Activated naive CD4-positive, alpha-beta T cell treated with anti-CD3 and anti-CD28 coated beads, Interleukin-2, amount 10 ng/mL, durations not matched to agents 7 days and 5 days (primary cell): ENCODE measurements at regions not wholly inside any gene's neighbourhood (a gene's known extent, or its start where the extent isn't known, plus 50 kb on each side); places are given as distances from the start of the nearest gene placed in this dataset.

Experiments used
- CTCF ChIA-PET: fragments of 350-600 bp; sonication (Branson Sonifier 250); formaldehyde crosslinking; loops from one replicate; lab custom pipeline; 2021; ENCODE audit warnings: antibody characterized with exemption; lab: Charles Lee
- DNase-seq: peaks from one replicate; pipeline ENCODE4 v3.0.0-alpha.2; 2020
- H3K27ac Mint-ChIP-seq: one replicate; pipeline ENCODE4 v1.8.0; 2021; ENCODE audit warnings: mild to moderate bottlenecking, moderate library complexity, mixed read lengths
- H3K27me3 Mint-ChIP-seq: one replicate; pipeline ENCODE4 v1.8.0; 2021; ENCODE audit warnings: mild to moderate bottlenecking, mixed read lengths
- H3K36me3 Mint-ChIP-seq: one replicate; pipeline ENCODE4 v1.8.0; 2021; ENCODE audit warnings: mixed read lengths
- H3K4me1 Mint-ChIP-seq: one replicate; pipeline ENCODE4 v1.8.0; 2021; ENCODE audit warnings: mixed read lengths
- H3K4me3 Mint-ChIP-seq: one replicate; pipeline ENCODE4 v1.8.0; 2021; ENCODE audit warnings: mild to moderate bottlenecking, moderate library complexity, mixed read lengths
- H3K9me3 Mint-ChIP-seq: one replicate; pipeline ENCODE4 v1.8.0; 2021; ENCODE audit warnings: mixed read lengths

GRCh38 chr13:104980586-104980985 is 1554.9 kb downstream of the EFNB2 start:
- H3K36me3 Mint-ChIP-seq: no peaks in the 10 kb centered on the region
- CTCF ChIA-PET: no interaction called here
- peaks cover 27% of the 10 kb centered on the region for H3K4me1 Mint-ChIP-seq

DNA sequence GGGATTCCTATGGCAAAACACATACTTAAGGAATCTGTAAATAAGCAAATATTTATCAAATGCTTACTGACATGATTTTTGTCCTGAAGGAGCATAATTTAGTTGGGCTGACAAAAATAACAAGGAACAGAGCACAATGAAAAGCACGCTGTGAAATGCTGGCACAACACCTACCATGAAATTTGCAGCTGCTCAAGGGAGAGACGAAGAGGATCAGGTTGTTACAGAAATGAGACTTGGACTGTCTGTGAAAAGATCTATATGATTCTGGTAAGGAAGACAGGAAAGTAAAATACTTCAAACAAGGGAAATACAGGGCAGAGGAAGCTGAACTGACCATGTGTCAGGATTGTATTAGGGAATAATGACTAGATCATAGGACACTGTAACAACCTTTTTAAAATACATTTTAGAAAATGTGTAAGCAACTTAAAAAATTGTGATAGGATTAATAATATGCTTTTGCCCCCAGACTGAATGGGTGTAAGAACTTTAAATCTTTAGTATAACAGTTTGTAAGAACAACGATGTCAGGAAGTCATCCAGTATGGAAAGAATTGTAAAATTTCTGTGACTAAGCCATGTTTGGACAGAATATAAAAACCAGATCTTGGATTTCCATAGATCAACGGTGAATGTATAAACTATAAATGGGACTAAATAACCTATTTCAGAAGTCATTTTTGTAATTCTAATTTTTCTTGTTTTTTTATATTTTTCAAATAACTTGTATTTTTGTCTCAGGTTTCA is 1556.0 kb downstream of the EFNB2 start:
- Mint-ChIP-seq H3K9me3 (no peaks in the 10 kb centered on the region), H3K27ac (no peak overlapping the region), H3K36me3 (no peaks in the 10 kb centered on the region), H3K4me1 (peaks cover 19% of the 10 kb centered on the region), H3K4me3 (no peak overlapping the region), H3K27me3 (no peaks in the 10 kb centered on the region)
- no peak for DNase-seq
- CTCF ChIA-PET: no interaction called here

More at GRCh38 chr13:104980586-104980985, 1554.9 kb downstream of the EFNB2 start:
- Mint-ChIP-seq H3K27ac (no peak overlapping the region), H3K27me3 (no peaks in the 10 kb centered on the region), H3K4me3 (no peak overlapping the region), H3K9me3 (no peaks in the 10 kb centered on the region)
- no peak for DNase-seq

DNA sequence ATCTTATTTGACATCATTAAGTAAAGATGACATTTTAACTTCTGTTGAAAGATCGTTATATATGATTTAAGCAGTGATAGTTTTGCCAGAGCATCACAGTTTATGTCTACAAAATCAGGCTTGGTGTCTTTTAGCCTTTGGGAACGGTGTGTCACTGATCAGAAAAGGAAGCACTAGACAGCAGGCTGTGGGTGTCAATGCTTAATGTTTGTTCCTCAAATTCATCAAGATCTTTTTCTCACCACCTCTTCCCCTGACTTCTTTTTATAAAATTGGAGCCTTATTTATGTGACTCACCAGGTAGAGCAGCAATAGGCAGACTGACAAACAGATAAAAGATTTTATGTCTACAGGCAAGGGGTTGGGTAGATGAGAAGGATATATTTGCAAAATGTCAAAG is 1558.5 kb downstream of the EFNB2 start:
- Mint-ChIP-seq H3K4me3 (no peak overlapping the region), H3K27ac (no peak overlapping the region), H3K36me3 (no peaks in the 10 kb centered on the region), H3K27me3 (no peaks in the 10 kb centered on the region), H3K4me1 (peaks cover 9% of the 10 kb centered on the region), H3K9me3 (no peaks in the 10 kb centered on the region)
- CTCF ChIA-PET: no interaction called here
- no peak for DNase-seq

DNA sequence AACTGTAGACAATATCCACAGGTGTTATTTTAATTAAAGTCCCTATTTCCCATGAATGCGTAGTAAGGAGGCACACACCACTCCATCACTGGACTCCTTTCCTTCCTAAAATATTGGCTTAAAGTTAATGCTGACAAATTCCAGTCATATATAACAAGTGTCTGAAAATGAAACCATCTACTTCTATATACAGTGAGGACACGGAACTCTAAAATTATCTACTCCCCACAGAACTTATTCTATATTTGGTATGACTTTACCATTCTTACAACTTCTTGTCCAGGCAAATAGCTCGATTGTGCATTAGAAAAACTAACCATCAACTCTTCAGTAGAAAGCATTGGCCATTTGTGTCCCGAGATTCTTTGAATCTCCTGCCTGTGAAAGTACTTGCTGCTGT is 1560.2 kb downstream of the EFNB2 start:
- H3K27me3 Mint-ChIP-seq: no peaks in the 10 kb centered on the region
- no peaks in the 10 kb centered on the region for H3K9me3 Mint-ChIP-seq
- H3K36me3 Mint-ChIP-seq: no peaks in the 10 kb centered on the region
- CTCF ChIA-PET: no interaction called here
- no peak overlapping the region for H3K27ac Mint-ChIP-seq
- H3K4me1 Mint-ChIP-seq: peaks cover 9% of the 10 kb centered on the region
- no peak overlapping the region for H3K4me3 Mint-ChIP-seq
- DNase-seq: no peak

GRCh38 chr13:104968876-104969275 is 1566.6 kb downstream of the EFNB2 start:
- no peak for DNase-seq
- H3K4me1 Mint-ChIP-seq: no peaks in the 10 kb centered on the region
- H3K4me3 Mint-ChIP-seq: no peak overlapping the region
- no peaks in the 10 kb centered on the region for H3K36me3 Mint-ChIP-seq
- CTCF ChIA-PET: no interaction called here
- H3K27ac Mint-ChIP-seq: no peak overlapping the region
- H3K27me3 Mint-ChIP-seq: no peaks in the 10 kb centered on the region
- no peaks in the 10 kb centered on the region for H3K9me3 Mint-ChIP-seq

GRCh38 chr13:104967836-104968630 is 1567.4 kb downstream of the EFNB2 start:
- no peaks in the 10 kb centered on the region for H3K27me3 Mint-ChIP-seq
- no peaks in the 10 kb centered on the region for H3K9me3 Mint-ChIP-seq
- no peak for DNase-seq
- H3K4me3 Mint-ChIP-seq: no peak overlapping the region
- no peaks in the 10 kb centered on the region for H3K4me1 Mint-ChIP-seq
- no peak overlapping the region for H3K27ac Mint-ChIP-seq
- no peaks in the 10 kb centered on the region for H3K36me3 Mint-ChIP-seq
- CTCF ChIA-PET: no interaction called here

DNA sequence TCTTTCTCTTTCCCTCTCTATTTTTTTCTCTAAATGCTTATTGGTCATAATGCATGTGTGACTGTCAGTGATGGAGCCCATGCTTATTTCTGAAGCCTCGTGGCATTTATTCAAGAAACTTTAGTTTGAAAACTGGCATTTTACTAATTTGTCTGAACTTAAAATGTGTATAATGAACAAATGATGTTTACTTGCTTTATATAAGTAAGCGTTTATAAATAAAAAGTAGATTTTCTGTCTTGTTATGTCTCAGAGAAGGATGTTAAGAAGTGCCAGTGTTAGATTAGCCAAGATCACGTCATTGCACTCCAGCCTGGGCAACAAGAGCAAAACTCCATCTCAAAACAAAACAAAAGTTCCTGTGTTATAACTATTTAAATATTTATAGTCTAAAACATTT is 1568.1 kb downstream of the EFNB2 start:
- Mint-ChIP-seq H3K9me3 (no peaks in the 10 kb centered on the region), H3K27ac (no peak overlapping the region), H3K27me3 (no peaks in the 10 kb centered on the region), H3K36me3 (no peaks in the 10 kb centered on the region), H3K4me3 (no peak overlapping the region), H3K4me1 (no peaks in the 10 kb centered on the region)
- CTCF ChIA-PET: no interaction called here
- no peak for DNase-seq

GRCh38 chr13:104962411-104962810 is 1573.1 kb downstream of the EFNB2 start:
- Mint-ChIP-seq H3K9me3 (peaks cover 2% of the 10 kb centered on the region), H3K4me3 (no peak overlapping the region), H3K4me1 (no peaks in the 10 kb centered on the region), H3K27ac (no peak overlapping the region), H3K27me3 (no peaks in the 10 kb centered on the region), H3K36me3 (no peaks in the 10 kb centered on the region)
- no peak for DNase-seq
- CTCF ChIA-PET: no interaction called here

- no peak for DNase-seq
- CTCF ChIA-PET: no interaction called here
- Mint-ChIP-seq H3K4me1 (no peaks in the 10 kb centered on the region), H3K36me3 (no peaks in the 10 kb centered on the region), H3K27me3 (no peaks in the 10 kb centered on the region), H3K27ac (no peak overlapping the region), H3K4me3 (no peak overlapping the region), H3K9me3 (peaks cover 2% of the 10 kb centered on the region)
These were observed 1574.2 kb downstream of the EFNB2 start for GRCh38 chr13:104961246-104961645.

DNA sequence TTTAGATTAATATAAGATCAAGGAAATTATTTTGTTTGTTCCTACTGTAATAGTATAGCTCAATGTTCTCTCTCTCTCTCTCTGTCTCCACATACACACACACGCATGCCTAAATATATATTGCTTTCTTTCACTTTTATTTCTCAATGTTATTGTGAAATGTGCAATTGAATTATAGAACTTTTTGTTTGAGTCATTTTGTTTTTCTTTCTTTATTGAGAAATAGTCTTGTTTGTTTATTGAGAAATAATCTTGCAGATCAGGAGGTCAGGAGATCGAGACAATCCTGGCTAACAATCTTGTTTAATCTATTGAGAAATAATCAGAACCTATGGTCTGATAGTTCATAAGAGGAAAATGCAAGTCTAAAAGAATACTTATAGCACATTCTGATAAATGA is 1581.3 kb downstream of the EFNB2 start:
- Mint-ChIP-seq H3K4me1 (no peaks in the 10 kb centered on the region), H3K27ac (no peak overlapping the region), H3K27me3 (no peaks in the 10 kb centered on the region), H3K9me3 (no peaks in the 10 kb centered on the region), H3K36me3 (no peaks in the 10 kb centered on the region), H3K4me3 (no peak overlapping the region)
- DNase-seq: no peak
- CTCF ChIA-PET: no interaction called here

DNA sequence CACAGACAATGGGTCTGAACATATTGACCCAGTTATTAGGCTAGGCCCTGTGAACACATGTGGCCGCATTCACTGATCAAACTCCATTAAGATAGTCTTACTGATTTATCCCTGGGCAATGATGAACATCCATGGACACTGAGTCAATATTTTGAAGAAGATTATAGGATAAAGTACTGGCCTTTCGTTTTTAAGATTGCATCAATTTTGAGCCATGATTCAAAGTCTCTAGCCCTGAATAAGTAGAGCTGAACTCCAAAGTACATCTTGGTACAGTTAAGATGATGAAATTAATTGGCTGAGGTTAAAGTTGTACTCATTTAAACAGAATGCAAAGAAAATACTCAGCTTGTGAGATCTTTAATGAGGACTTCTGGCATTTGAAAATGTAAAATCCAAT is 1581.9 kb downstream of the EFNB2 start:
- Mint-ChIP-seq H3K4me3 (no peak overlapping the region), H3K27ac (no peak overlapping the region), H3K27me3 (no peaks in the 10 kb centered on the region), H3K4me1 (no peaks in the 10 kb centered on the region), H3K9me3 (no peaks in the 10 kb centered on the region), H3K36me3 (no peaks in the 10 kb centered on the region)
- no peak for DNase-seq
- CTCF ChIA-PET: no interaction called here

DNA sequence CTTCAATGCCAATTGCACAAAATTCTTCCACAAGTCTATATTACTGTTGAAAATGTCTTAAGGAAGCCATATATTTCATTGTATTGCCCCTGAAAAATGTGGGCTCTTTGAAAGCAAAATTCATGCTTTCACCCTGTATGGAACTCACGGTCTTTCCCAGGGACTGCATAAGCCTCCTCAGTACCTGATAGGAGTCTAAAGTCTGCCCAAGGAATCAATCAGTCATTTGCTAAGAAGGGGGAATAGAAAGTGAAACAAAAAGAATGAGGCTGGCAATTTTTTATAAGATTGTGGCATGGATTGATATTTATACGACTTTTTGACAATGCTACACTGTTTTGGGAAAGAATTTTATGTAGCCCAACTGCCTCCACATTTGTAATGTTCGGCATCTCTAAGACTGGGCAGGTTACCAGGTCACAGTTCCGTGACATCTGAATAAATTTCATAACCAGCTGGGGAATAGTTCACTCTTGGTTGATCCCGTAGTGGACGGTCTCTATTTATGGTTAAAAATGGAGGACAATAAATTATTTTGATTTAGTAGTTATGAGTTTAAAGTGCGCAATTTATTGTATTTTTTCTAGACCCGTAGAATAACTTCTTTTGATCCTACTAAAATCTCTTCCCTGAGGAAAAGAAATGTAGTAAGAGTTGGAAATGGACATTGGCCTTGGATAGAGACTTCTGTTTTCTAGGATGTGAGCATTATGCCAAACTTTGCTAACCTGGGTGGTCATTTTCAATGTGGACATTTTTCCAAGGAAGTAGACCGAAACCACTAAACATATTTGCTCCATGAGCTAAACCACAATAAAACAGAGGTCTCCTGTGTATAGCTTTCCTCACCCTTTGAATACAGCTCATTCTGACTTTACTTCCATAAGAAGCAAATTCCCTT is 1585.4 kb downstream of the EFNB2 start:
- H3K27me3 Mint-ChIP-seq: no peaks in the 10 kb centered on the region
- no peak overlapping the region for H3K4me3 Mint-ChIP-seq
- no peak overlapping the region for H3K27ac Mint-ChIP-seq
- no peaks in the 10 kb centered on the region for H3K9me3 Mint-ChIP-seq
- H3K4me1 Mint-ChIP-seq: no peaks in the 10 kb centered on the region
- no peak for DNase-seq
- H3K36me3 Mint-ChIP-seq: no peaks in the 10 kb centered on the region
- CTCF ChIA-PET: no interaction called here

- Mint-ChIP-seq H3K36me3 (no peaks in the 10 kb centered on the region), H3K27ac (no peak overlapping the region), H3K4me1 (no peaks in the 10 kb centered on the region), H3K9me3 (no peaks in the 10 kb centered on the region), H3K27me3 (no peaks in the 10 kb centered on the region), H3K4me3 (no peak overlapping the region)
- CTCF ChIA-PET: no interaction called here
- no peak for DNase-seq
These were observed 1591.3 kb downstream of the EFNB2 start for GRCh38 chr13:104944176-104944575.

DNA sequence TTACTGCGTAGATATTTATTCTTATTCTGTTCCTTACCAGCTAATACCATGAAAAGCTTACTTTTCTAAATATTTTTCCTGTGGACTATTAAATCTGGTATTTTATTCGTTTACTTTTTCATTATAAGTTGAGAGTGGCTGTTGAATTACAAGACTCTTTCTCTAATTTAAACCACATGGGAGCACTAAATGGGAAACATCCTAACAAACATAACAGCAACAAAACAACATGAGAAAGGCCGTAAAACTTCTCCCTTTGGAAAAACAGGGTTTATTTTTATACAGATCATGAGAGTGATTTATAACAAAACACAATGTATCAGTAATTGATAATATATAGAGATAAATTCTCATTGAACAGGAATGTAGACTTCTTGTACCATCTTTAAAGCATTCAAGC is 1592.1 kb downstream of the EFNB2 start:
- Mint-ChIP-seq H3K27ac (no peak overlapping the region), H3K4me3 (no peak overlapping the region), H3K36me3 (no peaks in the 10 kb centered on the region), H3K9me3 (no peaks in the 10 kb centered on the region), H3K4me1 (no peaks in the 10 kb centered on the region), H3K27me3 (no peaks in the 10 kb centered on the region)
- no peak for DNase-seq
- CTCF ChIA-PET: no interaction called here
